DMS153 treated with DMSO at 0.1 percent for 48 hours (cell line): ENCODE measurements at regions not wholly inside any gene's neighbourhood (a gene's known extent, or its start where the extent isn't known, plus 50 kb on each side); places are given as distances from the start of the nearest gene placed in this dataset.

Experiments
- DNase-seq: peaks from one replicate; lab custom pipeline; 2025; ENCODE audit not compliant: unreplicated experiment; lab: John Stamatoyannopoulos, UW

DNA sequence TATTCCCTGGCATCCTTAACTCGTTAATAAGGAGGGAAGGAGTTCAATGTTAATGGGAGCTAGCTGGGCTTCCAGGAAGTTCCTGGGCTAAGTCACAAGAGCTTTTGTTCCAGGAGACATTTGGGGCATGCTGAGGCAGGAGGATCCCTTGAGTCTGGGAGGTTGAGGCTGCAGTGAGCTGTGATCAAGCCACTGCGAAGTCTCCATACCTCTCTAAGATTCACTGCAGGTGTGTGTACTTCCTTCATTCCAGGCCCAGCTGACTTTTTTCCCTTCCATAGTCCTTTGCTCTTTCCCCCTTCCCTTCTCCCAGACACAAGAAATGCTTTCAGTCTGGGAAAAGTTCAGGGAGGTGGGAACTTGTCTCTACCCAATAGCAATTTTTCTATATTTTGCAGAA, 489.8 kb downstream of the NPIPA7 start:
- no peak for DNase-seq

- DNase-seq, result no peak
Measured at GRCh38 chr16:16869746-16870145, 490.8 kb downstream of the NPIPA7 start.

- DNase-seq, result no peak
Measured at GRCh38 chr16:16871196-16871595, 492.3 kb downstream of the NPIPA7 start.

- DNase-seq, result no peak
Measured at GRCh38 chr16:16877061-16877460, 498.1 kb downstream of the NPIPA7 start.

DNA sequence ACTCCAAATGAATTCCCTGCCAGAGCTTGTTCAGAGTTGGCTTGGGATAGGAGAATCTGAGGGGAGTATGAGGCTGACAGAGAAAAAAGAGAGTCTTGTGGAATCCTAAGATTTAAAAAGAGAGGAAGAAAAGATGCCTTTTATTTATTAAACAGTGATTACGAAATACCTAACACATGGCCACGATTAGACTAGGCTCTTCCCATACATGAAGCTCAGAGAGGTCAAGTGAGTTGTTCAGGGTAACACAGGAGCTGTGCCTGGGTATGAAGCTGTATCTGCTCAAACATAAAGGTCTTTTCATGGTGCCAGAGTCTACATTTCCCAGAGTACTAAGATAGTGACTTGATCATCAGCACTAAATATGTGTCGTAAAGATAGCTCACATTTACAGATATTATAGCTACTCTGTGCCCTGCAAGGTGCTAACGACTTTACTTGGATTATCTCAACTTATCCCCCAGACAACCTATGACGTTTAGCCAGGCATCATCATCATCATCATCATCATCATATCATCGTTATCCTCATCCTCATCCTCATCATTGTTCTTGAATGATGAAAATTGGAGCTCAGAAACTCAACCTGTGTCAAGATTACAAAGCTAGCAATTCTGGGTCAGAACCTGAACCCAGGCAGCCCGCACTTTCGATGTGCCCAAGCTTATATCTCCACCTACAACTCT, 500.8 kb downstream of the NPIPA7 start:
- DNase-seq, result no peak

- DNase-seq, result no peak
Measured at GRCh38 chr16:16881814-16882213, 502.9 kb downstream of the NPIPA7 start.

- DNase-seq, result no peak
Measured at GRCh38 chr16:16882766-16883165, 503.8 kb downstream of the NPIPA7 start.

DNA sequence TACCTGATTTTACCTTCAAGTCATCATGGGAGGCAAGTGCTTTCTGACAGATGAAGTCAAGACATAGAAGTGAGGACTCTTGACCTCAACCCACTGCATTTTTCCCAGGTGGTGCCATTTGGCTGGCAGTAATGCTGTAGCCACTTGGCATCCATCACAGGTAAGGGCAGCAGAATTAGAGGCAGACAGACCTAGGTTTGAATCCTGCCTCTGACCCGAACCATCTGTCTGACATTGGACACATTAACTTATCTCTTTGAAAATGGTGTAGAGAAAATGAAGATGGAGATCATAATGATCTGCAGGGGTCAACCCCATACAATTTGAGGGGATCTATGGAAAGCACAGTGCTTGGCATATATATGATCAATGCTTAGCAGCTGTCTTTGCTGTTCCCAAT, 505.5 kb downstream of the NPIPA7 start:
- DNase-seq, result no peak

DNA sequence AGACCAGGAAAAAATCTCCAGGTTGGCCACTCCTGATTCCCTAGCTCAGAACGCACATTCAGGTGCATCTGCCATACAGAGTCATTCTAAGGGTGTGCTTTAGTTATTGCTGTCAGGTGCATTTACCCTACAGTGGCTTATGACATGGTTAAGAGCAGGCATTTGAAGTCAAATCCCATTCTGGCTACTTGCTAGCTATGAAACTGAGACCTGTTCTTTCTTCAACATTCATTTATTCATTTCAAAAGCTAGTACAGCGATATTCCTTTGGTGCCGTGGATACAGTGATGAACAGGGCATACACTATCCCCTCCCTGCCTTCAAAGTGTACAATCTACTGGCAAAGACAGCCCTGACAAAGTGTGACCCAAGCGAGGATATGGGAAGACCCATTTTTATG, 508.3 kb downstream of the NPIPA7 start:
- no peak for DNase-seq

DNA sequence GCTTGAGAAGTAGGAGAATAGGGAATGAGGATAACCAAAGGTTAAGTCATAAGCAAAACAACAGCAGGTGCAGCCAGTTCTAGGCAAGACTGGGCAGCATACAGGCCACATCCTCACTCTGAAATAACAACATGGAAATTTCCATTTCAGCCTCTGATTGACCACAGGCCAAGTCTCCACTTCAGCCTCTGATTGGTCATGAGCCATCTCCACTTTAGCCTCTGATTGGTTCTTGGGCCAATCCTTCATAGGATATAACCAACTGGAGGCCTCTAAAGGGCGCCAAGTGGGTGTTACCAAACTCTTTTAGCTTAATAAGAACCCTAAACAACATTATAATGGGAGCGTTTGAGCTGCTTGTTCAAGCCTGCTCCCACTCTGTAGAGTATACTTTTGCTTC, 512.0 kb downstream of the NPIPA7 start:
- DNase-seq, result no peak

- no peak for DNase-seq
Measured at GRCh38 chr16:16904601-16905000, 525.7 kb downstream of the NPIPA7 start.

GRCh38 chr16:16905850-16906249, 526.9 kb downstream of the NPIPA7 start:
- no peak for DNase-seq

DNA sequence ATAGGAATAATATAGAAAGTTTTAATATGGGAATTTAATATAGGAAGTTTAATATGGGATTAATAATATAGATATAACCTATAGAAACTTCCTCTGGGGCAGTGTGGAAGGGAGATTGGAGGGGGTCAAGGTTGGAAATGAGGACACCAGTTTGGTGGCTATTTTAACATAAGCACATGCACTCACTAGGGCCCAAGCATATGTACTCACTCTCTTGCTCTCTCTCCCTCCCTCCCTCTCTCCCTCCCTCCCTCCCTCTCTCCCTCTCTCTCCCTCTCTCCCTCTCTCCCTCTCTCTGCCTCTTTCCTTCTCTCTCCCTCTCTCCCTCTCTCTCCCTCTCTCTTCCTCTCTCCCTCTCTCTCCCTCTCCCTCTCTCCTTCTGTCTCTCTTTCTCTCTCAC, 528.1 kb downstream of the NPIPA7 start:
- no peak for DNase-seq

DNA sequence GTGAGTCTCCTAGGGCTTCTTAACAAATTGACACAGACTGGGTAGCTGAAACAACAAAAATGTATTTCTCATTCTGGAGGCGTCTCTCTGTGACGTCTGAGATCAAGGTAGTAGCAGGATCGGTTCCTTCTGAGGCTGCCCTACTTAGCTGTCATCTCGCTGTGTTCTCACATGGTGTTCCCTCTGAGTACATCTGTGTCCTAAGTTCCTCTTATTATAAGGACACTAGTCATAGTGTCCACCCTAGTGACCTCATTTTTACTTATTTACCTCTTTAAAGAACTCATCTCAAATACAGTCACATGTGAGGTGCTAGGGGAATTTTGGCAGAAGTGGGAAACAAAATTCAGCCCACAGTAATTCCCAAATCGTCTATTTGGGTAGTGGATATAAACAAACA, 529.1 kb downstream of the NPIPA7 start:
- no peak for DNase-seq

- no peak for DNase-seq
Measured at GRCh38 chr16:16909126-16909525, 530.2 kb downstream of the NPIPA7 start.

DNA sequence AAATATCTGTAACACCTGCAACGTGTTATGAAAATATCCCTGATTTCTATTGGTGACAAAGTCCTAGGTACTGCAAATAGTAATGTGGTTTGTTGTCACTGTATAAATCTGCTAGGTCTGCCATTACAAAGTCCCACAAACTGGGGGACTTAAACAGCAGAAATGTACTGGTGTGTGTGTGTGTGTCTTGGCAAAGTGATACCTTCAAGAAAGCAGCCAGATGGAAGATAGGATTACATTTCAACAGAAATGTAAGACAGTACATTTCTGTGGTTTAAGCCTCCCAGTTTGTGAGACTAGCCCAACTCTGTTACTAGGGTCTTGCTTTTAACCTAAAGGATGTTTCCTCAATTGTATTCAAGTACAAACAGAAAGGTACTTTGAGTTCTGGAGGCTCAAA, 531.7 kb downstream of the NPIPA7 start:
- no peak for DNase-seq

- DNase-seq, result peak; percentile 0
Measured at GRCh38 chr16:16915771-16916170, 536.8 kb downstream of the NPIPA7 start.

DNA sequence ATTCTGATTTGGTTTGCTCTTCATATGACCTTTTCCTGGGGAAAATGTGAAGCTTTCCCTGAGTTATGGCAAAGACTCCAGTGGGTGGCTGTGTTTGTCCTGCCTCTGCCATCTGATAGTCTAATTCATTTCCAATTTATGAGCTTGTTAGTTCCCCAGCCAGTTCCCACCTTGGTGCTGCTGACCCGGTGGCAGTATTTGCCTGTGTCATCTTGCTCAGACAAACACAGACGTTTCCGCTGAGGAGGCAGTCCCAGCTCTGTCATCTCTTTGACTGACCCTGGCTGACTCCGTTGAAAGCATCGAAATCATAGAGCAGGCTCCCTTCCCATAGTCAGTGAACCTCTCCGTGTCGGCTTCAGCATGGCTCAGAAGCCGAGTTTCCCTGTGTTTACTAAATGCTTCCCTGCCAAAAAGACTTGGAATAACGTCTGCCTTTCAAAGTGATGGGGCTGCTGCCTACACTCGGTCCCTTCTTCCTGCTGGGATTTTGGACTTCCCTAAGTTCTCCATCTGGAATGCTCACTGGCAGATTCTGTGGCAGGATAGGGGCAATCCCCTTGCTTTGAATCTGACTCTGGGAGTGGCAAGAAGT, 538.3 kb downstream of the NPIPA7 start:
- no peak for DNase-seq

GRCh38 chr16:16923479-16923878, 544.5 kb downstream of the NPIPA7 start:
- no peak for DNase-seq

DNA sequence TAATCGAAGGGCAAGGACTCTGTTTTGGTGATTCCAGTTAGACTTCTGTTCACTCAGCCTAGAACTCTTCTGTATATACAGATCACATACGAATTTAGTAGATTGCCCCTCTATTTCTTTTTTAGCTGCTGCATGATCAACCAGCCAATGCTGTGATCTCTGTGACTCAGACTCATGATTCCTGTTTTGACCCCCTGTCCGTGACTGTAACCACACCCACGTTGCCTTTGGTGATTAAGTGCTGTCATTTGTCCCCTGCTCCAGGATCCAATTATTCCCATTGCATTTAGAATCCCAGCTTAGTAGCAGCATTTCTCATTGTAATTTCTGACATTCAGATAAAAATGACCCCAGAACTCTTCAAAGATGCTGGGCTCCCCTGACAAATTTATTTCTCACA, 545.7 kb downstream of the NPIPA7 start:
- DNase-seq, result no peak

GRCh38 chr16:16925432-16925831, 545.3 kb downstream of the XYLT1 start:
- DNase-seq, result no peak

- DNase-seq, result no peak
Measured at GRCh38 chr16:16928532-16929109, 542.1 kb downstream of the XYLT1 start.
